ENCODE measurements at regions not wholly inside any gene's neighbourhood (a gene's known extent, or its start where the extent isn't known, plus 50 kb on each side); places are given as distances from the start of the nearest gene placed in this dataset.

DNA sequence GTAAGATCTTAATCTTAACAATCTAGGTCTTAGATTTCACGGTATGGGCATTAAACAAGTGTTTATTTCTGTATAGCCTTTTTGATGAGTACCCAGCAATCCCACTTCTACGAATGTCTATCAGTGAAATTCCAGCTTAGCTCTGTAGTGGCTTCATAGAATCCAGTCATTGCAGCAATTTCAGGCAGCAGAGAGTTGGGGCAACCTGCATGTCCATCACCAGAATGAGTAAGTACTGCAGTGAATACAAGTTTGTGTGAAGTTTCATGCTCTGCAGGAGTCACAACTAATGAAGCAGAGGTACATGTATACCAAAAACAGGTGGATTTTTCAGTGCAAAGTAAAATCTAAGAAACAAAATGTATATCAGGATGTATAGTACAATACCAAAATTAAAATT is 151.7 kb downstream of the OR2B2 start:
- peak overlapping the region; percentile 85; the same call in 1 of the 3 replicates for H3K4me3 Mint-ChIP-seq
- H3K4me2 ChIP-seq: no peak overlapping the region
- no peak overlapping the region for H3K27ac ChIP-seq (ENCODE audit: low read depth)
- H3K36me3 Mint-ChIP-seq (ENCODE audit: low read depth): peaks cover 2% of the 10 kb centered on the region; the same call in 1 of the 3 replicates
- no peak overlapping the region for H3K4me3 ChIP-seq
- peaks cover 15% of the 10 kb centered on the region; the same call in 1 of the 2 replicates for H3F3A ChIP-seq (replicated peaks; ENCODE audit: low read depth)
- no peak overlapping the region for H2AFZ ChIP-seq
- H3K36me3 ChIP-seq (ENCODE audit: insufficient read depth): no peaks in the 10 kb centered on the region
- H4K20me1 ChIP-seq (replicated peaks; ENCODE audit: insufficient read depth): no peaks in the 10 kb centered on the region; the same call in 1 of the 2 replicates
- no peaks in the 10 kb centered on the region; the same call in 1 of the 3 replicates for H3K9me3 Mint-ChIP-seq
- peaks cover 34% of the 10 kb centered on the region for H3K4me1 Mint-ChIP-seq
- ATAC-seq: no peak
- H3K27me3 Mint-ChIP-seq (ENCODE audit: insufficient read depth, low read depth, poor library complexity): peaks cover 59% of the 10 kb centered on the region
- no peak overlapping the region for H3K27ac Mint-ChIP-seq
- H3K9me2 ChIP-seq (ENCODE audit: insufficient read depth): no peaks in the 10 kb centered on the region
- H3K79me2 ChIP-seq (replicated peaks; ENCODE audit: insufficient read depth): no peaks in the 10 kb centered on the region
- H3K4me1 ChIP-seq (ENCODE audit: insufficient read depth): peaks cover 15% of the 10 kb centered on the region
- TF ChIP-seq POLR2AphosphoS5 (IDR thresholded peaks at IDR 0.05; ENCODE audit: low read depth) (no peak), EZH2phosphoT487 (IDR thresholded peaks at IDR 0.05; ENCODE audit: unreplicated experiment) (no peak), STAT1 (IDR thresholded peaks at IDR 0.05; ENCODE audit: unreplicated experiment) (no peak), NANOG (IDR thresholded peaks at IDR 0.05; ENCODE audit: borderline replicate concordance) (no peak), CREB1 (CRISPR knock-in tag; IDR thresholded peaks at IDR 0.05; ENCODE audit: low read depth) (no peak), ZNF331 (CRISPR knock-in tag; IDR thresholded peaks at IDR 0.05; ENCODE audit: low read depth) (no peak), ZNF114 (CRISPR knock-in tag; IDR thresholded peaks at IDR 0.05) (no peak), EZH2 (IDR thresholded peaks at IDR 0.05; ENCODE audit: low read depth, unreplicated experiment) (no peak), JUNB (IDR thresholded peaks at IDR 0.05; ENCODE audit: unreplicated experiment) (no peak)
- TF ChIP-seq, protein P1, sequence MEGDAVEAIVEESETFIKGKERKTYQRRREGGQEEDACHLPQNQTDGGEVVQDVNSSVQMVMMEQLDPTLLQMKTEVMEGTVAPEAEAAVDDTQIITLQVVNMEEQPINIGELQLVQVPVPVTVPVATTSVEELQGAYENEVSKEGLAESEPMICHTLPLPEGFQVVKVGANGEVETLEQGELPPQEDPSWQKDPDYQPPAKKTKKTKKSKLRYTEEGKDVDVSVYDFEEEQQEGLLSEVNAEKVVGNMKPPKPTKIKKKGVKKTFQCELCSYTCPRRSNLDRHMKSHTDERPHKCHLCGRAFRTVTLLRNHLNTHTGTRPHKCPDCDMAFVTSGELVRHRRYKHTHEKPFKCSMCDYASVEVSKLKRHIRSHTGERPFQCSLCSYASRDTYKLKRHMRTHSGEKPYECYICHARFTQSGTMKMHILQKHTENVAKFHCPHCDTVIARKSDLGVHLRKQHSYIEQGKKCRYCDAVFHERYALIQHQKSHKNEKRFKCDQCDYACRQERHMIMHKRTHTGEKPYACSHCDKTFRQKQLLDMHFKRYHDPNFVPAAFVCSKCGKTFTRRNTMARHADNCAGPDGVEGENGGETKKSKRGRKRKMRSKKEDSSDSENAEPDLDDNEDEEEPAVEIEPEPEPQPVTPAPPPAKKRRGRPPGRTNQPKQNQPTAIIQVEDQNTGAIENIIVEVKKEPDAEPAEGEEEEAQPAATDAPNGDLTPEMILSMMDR (conservative IDR thresholded peaks at IDR 0.05; ENCODE audit: low read depth in 2 of 2): no peak
- TF ChIP-seq, protein P2, sequence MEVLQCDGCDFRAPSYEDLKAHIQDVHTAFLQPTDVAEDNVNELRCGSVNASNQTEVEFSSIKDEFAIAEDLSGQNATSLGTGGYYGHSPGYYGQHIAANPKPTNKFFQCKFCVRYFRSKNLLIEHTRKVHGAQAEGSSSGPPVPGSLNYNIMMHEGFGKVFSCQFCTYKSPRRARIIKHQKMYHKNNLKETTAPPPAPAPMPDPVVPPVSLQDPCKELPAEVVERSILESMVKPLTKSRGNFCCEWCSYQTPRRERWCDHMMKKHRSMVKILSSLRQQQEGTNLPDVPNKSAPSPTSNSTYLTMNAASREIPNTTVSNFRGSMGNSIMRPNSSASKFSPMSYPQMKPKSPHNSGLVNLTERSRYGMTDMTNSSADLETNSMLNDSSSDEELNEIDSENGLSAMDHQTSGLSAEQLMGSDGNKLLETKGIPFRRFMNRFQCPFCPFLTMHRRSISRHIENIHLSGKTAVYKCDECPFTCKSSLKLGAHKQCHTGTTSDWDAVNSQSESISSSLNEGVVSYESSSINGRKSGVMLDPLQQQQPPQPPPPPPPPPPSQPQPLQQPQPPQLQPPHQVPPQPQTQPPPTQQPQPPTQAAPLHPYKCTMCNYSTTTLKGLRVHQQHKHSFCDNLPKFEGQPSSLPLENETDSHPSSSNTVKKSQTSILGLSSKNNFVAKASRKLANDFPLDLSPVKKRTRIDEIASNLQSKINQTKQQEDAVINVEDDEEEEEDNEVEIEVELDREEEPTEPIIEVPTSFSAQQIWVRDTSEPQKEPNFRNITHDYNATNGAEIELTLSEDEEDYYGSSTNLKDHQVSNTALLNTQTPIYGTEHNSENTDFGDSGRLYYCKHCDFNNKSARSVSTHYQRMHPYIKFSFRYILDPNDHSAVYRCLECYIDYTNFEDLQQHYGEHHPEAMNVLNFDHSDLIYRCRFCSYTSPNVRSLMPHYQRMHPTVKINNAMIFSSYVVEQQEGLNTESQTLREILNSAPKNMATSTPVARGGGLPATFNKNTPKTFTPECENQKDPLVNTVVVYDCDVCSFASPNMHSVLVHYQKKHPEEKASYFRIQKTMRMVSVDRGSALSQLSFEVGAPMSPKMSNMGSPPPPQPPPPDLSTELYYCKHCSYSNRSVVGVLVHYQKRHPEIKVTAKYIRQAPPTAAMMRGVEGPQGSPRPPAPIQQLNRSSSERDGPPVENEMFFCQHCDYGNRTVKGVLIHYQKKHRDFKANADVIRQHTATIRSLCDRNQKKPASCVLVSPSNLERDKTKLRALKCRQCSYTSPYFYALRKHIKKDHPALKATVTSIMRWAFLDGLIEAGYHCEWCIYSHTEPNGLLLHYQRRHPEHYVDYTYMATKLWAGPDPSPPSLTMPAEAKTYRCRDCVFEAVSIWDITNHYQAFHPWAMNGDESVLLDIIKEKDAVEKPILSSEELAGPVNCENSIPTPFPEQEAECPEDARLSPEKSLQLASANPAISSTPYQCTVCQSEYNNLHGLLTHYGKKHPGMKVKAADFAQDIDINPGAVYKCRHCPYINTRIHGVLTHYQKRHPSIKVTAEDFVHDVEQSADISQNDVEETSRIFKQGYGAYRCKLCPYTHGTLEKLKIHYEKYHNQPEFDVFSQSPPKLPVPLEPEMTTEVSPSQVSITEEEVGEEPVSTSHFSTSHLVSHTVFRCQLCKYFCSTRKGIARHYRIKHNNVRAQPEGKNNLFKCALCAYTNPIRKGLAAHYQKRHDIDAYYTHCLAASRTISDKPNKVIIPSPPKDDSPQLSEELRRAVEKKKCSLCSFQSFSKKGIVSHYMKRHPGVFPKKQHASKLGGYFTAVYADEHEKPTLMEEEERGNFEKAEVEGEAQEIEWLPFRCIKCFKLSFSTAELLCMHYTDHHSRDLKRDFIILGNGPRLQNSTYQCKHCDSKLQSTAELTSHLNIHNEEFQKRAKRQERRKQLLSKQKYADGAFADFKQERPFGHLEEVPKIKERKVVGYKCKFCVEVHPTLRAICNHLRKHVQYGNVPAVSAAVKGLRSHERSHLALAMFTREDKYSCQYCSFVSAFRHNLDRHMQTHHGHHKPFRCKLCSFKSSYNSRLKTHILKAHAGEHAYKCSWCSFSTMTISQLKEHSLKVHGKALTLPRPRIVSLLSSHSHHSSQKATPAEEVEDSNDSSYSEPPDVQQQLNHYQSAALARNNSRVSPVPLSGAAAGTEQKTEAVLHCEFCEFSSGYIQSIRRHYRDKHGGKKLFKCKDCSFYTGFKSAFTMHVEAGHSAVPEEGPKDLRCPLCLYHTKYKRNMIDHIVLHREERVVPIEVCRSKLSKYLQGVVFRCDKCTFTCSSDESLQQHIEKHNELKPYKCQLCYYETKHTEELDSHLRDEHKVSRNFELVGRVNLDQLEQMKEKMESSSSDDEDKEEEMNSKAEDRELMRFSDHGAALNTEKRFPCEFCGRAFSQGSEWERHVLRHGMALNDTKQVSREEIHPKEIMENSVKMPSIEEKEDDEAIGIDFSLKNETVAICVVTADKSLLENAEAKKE (CRISPR knock-in tag; IDR thresholded peaks at IDR 0.05): no peak
- TF ChIP-seq, protein P3, sequence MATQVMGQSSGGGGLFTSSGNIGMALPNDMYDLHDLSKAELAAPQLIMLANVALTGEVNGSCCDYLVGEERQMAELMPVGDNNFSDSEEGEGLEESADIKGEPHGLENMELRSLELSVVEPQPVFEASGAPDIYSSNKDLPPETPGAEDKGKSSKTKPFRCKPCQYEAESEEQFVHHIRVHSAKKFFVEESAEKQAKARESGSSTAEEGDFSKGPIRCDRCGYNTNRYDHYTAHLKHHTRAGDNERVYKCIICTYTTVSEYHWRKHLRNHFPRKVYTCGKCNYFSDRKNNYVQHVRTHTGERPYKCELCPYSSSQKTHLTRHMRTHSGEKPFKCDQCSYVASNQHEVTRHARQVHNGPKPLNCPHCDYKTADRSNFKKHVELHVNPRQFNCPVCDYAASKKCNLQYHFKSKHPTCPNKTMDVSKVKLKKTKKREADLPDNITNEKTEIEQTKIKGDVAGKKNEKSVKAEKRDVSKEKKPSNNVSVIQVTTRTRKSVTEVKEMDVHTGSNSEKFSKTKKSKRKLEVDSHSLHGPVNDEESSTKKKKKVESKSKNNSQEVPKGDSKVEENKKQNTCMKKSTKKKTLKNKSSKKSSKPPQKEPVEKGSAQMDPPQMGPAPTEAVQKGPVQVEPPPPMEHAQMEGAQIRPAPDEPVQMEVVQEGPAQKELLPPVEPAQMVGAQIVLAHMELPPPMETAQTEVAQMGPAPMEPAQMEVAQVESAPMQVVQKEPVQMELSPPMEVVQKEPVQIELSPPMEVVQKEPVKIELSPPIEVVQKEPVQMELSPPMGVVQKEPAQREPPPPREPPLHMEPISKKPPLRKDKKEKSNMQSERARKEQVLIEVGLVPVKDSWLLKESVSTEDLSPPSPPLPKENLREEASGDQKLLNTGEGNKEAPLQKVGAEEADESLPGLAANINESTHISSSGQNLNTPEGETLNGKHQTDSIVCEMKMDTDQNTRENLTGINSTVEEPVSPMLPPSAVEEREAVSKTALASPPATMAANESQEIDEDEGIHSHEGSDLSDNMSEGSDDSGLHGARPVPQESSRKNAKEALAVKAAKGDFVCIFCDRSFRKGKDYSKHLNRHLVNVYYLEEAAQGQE (IDR thresholded peaks at IDR 0.05; ENCODE audit: unreplicated experiment): no peak
- TF ChIP-seq, protein P4, sequence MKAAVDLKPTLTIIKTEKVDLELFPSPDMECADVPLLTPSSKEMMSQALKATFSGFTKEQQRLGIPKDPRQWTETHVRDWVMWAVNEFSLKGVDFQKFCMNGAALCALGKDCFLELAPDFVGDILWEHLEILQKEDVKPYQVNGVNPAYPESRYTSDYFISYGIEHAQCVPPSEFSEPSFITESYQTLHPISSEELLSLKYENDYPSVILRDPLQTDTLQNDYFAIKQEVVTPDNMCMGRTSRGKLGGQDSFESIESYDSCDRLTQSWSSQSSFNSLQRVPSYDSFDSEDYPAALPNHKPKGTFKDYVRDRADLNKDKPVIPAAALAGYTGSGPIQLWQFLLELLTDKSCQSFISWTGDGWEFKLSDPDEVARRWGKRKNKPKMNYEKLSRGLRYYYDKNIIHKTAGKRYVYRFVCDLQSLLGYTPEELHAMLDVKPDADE (IDR thresholded peaks at IDR 0.05): no peak
- H3K27me3 ChIP-seq (ENCODE audit: insufficient read depth): peaks cover 99% of the 10 kb centered on the region
- no peak for DNase-seq (ENCODE audit: low spot score)
